ENCODE measurements at regions not wholly inside any gene's neighbourhood (a gene's known extent, or its start where the extent isn't known, plus 50 kb on each side); places are given as distances from the start of the nearest gene placed in this dataset.

DNA sequence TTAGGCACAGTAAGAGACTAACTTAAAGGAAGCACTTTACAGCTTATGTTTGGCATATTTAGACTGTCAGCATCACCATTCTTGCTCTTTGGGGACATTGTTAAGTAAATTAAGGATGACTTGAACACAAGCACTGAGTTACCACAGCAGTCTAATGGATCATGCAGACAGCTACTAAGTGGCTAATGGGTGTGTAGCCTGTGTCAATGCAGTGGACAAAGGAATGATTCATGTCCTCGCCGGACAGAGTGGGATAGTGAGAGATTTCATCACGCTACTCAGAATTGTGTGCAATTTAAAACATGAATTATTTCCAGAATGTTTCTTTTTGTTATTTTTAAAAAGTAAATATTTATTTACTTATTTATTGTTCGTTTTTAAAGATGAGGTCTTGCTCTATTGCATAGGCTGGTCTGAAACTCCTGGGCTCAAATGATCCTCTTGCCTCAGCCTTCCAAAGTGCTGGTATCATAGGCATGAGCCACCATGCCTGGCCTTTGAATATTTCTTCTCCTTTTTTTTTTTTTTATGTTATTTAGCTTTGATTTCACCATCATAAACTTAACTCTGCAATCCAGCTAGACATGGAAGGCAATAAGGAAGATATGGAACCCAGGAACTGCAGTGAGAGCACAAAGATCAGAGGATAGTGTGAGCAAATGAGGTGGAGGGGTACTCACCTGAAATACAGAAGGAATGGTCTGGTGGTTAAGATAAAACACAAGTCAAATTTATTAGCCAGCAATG, 53.0 kb upstream of the KLF4 start:
- TF ChIP-seq YY1 (IDR thresholded peaks at IDR 0.05; ENCODE audit: insufficient read depth, insufficient read length) (no peak), SUZ12 (IDR thresholded peaks at IDR 0.05; ENCODE audit: extremely low read depth, insufficient read depth, insufficient read length) (no peak), ZNF274 (IDR thresholded peaks at IDR 0.05; ENCODE audit: low read depth, low read length) (no peak)
- Histone ChIP-seq H3K9ac (ENCODE audit: insufficient read length, low read depth) (no peak overlapping the region), H3K27me3 (ENCODE audit: insufficient read depth, insufficient read length) (no peaks in the 10 kb centered on the region), H3K9me3 (ENCODE audit: insufficient read depth, low read length) (no peaks in the 10 kb centered on the region), H3K4me1 (ENCODE audit: insufficient read depth, insufficient read length) (peaks cover 8% of the 10 kb centered on the region), H3K4me3 (ENCODE audit: insufficient read length, low read depth) (no peak overlapping the region), H3K36me3 (ENCODE audit: insufficient read depth, insufficient read length, low read length) (no peaks in the 10 kb centered on the region)
- no peak for DNase-seq (ENCODE audit: low read depth, low spot score)

GRCh38 chr9:107541523-107541922, 52.0 kb upstream of the KLF4 start:
- no peaks in the 10 kb centered on the region for H3K27me3 ChIP-seq (ENCODE audit: insufficient read depth, insufficient read length)
- TF ChIP-seq YY1 (IDR thresholded peaks at IDR 0.05; ENCODE audit: insufficient read depth, insufficient read length) = no peak
- no peak for TF ChIP-seq SUZ12 (IDR thresholded peaks at IDR 0.05; ENCODE audit: extremely low read depth, insufficient read depth, insufficient read length)
- no peak for TF ChIP-seq ZNF274 (IDR thresholded peaks at IDR 0.05; ENCODE audit: low read depth, low read length)
- H3K9ac ChIP-seq (ENCODE audit: insufficient read length, low read depth) = no peak overlapping the region
- H3K4me1 ChIP-seq (ENCODE audit: insufficient read depth, insufficient read length) = peaks cover 7% of the 10 kb centered on the region
- DNase-seq (ENCODE audit: low read depth, low spot score) = no peak
- no peaks in the 10 kb centered on the region for H3K9me3 ChIP-seq (ENCODE audit: insufficient read depth, low read length)
- H3K36me3 ChIP-seq (ENCODE audit: insufficient read depth, insufficient read length, low read length) = no peaks in the 10 kb centered on the region
- H3K4me3 ChIP-seq (ENCODE audit: insufficient read length, low read depth) = no peak overlapping the region

DNA sequence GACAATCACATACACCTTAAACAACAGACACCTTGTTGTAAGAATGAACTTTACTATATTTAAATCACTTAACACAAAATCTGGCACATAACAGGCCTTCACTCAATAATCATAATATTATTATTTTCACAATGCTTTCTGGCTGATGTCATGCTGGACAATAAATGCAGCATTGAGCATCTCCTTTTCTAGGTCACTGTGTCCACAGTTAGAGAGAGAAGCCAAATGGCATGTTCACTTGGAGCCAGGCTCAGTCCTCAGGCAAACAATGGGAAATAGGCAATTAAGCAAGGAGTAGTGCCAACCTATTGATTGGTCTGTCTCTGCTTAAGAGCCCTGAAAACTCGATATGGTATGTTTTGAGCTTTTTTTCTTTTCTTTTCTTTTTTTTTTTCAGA, 50.6 kb upstream of the KLF4 start:
- TF ChIP-seq SUZ12 (IDR thresholded peaks at IDR 0.05; ENCODE audit: extremely low read depth, insufficient read depth, insufficient read length) = no peak
- TF ChIP-seq ZNF274 (IDR thresholded peaks at IDR 0.05; ENCODE audit: low read depth, low read length) = no peak
- TF ChIP-seq YY1 (IDR thresholded peaks at IDR 0.05; ENCODE audit: insufficient read depth, insufficient read length) = no peak
- Histone ChIP-seq H3K27me3 (ENCODE audit: insufficient read depth, insufficient read length) (no peaks in the 10 kb centered on the region), H3K9me3 (ENCODE audit: insufficient read depth, low read length) (no peaks in the 10 kb centered on the region), H3K4me3 (ENCODE audit: insufficient read length, low read depth) (no peak overlapping the region), H3K9ac (ENCODE audit: insufficient read length, low read depth) (no peak overlapping the region), H3K4me1 (ENCODE audit: insufficient read depth, insufficient read length) (peaks cover 5% of the 10 kb centered on the region), H3K36me3 (ENCODE audit: insufficient read depth, insufficient read length, low read length) (no peaks in the 10 kb centered on the region)
- DNase-seq (ENCODE audit: low read depth, low spot score) = no peak

GRCh38 chr9:107539427-107540163, 50.0 kb upstream of the KLF4 start:
- Histone ChIP-seq H3K9ac (ENCODE audit: insufficient read length, low read depth) (no peak overlapping the region), H3K27me3 (ENCODE audit: insufficient read depth, insufficient read length) (no peaks in the 10 kb centered on the region), H3K4me1 (ENCODE audit: insufficient read depth, insufficient read length) (peaks cover 2% of the 10 kb centered on the region), H3K9me3 (ENCODE audit: insufficient read depth, low read length) (no peaks in the 10 kb centered on the region), H3K4me3 (ENCODE audit: insufficient read length, low read depth) (no peak overlapping the region), H3K36me3 (ENCODE audit: insufficient read depth, insufficient read length, low read length) (no peaks in the 10 kb centered on the region)
- TF ChIP-seq ZNF274 (IDR thresholded peaks at IDR 0.05; ENCODE audit: low read depth, low read length) (no peak), SUZ12 (IDR thresholded peaks at IDR 0.05; ENCODE audit: extremely low read depth, insufficient read depth, insufficient read length) (no peak), YY1 (IDR thresholded peaks at IDR 0.05; ENCODE audit: insufficient read depth, insufficient read length) (no peak)
- peak; percentile 35 for DNase-seq (ENCODE audit: low read depth, low spot score)

Data from NT2/D1 (cell line).